Vagina (tissue), 2 donors: ENCODE measurements at regions not wholly inside any gene's neighbourhood (a gene's known extent, or its start where the extent isn't known, plus 50 kb on each side); places are given as distances from the start of the nearest gene placed in this dataset.
"Not testable (repeated sequence)": the region's sequence is repeated elsewhere in the genome, so short reads cannot be mapped to it uniquely, and the experiment has no call there.

ENCODE experiments used
- DNase-seq, 2 donors: peaks; one replicate each; pipeline ENCODE4 v3.0.0-alpha.2; 2017; ENCODE audit errors: extremely low spot score in 2 of 2
- H3K27ac ChIP-seq: fragments of 200-600 bp; sonication (generic); one replicate; pipeline ENCODE4 v1.5.1; 2019
- H3K27me3 ChIP-seq: fragments of 200-600 bp; sonication (generic); one replicate; pipeline ENCODE4 v1.5.1; 2019
- H3K36me3 ChIP-seq, 2 donors: fragments of 200-600 bp; sonication (generic); one replicate each; pipeline ENCODE4 v1.5.1; 2017 to 2019
- H3K4me1 ChIP-seq: fragments of 200-600 bp; sonication (generic); one replicate; pipeline ENCODE4 v1.5.1; 2019
- H3K4me3 ChIP-seq, 2 donors: fragments of 200-600 bp; sonication (generic); 1 replicate in 1 of 2; 2 replicates in 1 of 2; pipeline ENCODE4 v1.5.1; 2016 to 2019
- H3K9me3 ChIP-seq: fragments of 200-600 bp; sonication (generic); one replicate; pipeline ENCODE4 v1.5.1; 2019
- CTCF ChIP-seq, 3 experiments: fragments of 450-650 bp in 2 of 3; fragments of 200-600 bp in 1 of 3; sonication (generic) in 1 of 3; IDR thresholded peaks; one replicate each; pipeline ENCODE4 v1.5.1; 2017 to 2019; ENCODE audit warnings: antibody characterized with exemption in 3 of 3, mild to moderate bottlenecking in 2 of 3, moderate library complexity in 2 of 3
- POLR2A ChIP-seq, 2 donors: fragments of 450-650 bp; IDR thresholded peaks; one replicate each; pipeline ENCODE4 v1.6.1; 2017; ENCODE audit warnings: antibody characterized with exemption in 2 of 2, mild to moderate bottlenecking in 2 of 2, moderate library complexity in 2 of 2
- POLR2AphosphoS5 ChIP-seq, 2 donors: sonication (generic); formaldehyde crosslinking; IDR thresholded peaks; one replicate each; pipeline ENCODE4 v1.9.0; 2017; ENCODE audit warnings: antibody characterized with exemption in 2 of 2, mild to moderate bottlenecking in 2 of 2, low read depth in 1 of 2; ENCODE audit not compliant: insufficient read depth in 1 of 2
- intact Hi-C: fragments of 100-400 bp; cut with DNase I; formaldehyde crosslinking; loops from one replicate; pipeline ENCODE4 v1.15.1; 2023

- DNase-seq: no peak
- intact Hi-C loops: loop anchor here (10.0 kb wide), 1 partner anchor 172 kb away; no protein-coding TSS in a partner anchor
- Histone ChIP-seq H3K27ac (no peak overlapping the region), H3K36me3 (no peaks in the 10 kb centered on the region), H3K4me3 (no peak overlapping the region), H3K4me1 (peaks cover 21% of the 10 kb centered on the region), H3K9me3 (no peaks in the 10 kb centered on the region), H3K27me3 (no peaks in the 10 kb centered on the region)
- TF ChIP-seq POLR2AphosphoS5 (IDR thresholded peaks at IDR 0.05; ENCODE audit: insufficient read depth in 1 of 2, low read depth in 1 of 2): no peak
- no peak for TF ChIP-seq POLR2A (IDR thresholded peaks at IDR 0.05)
- TF ChIP-seq CTCF (IDR thresholded peaks at IDR 0.05): no peak
These were observed 93.8 kb upstream of the FGF3 start for GRCh38 chr11:69912911-69913451.

GRCh38 chr11:69913591-69914285, 94.5 kb upstream of the FGF3 start:
- no peaks in the 10 kb centered on the region for H3K36me3 ChIP-seq
- no peak overlapping the region for H3K27ac ChIP-seq
- H3K9me3 ChIP-seq: no peaks in the 10 kb centered on the region
- H3K4me1 ChIP-seq: peaks cover 26% of the 10 kb centered on the region
- DNase-seq: no peak
- no peaks in the 10 kb centered on the region for H3K27me3 ChIP-seq
- TF ChIP-seq POLR2A (IDR thresholded peaks at IDR 0.05): no peak
- no peak for TF ChIP-seq POLR2AphosphoS5 (IDR thresholded peaks at IDR 0.05; ENCODE audit: insufficient read depth in 1 of 2, low read depth in 1 of 2)
- TF ChIP-seq CTCF (IDR thresholded peaks at IDR 0.05): no peak
- no peak overlapping the region for H3K4me3 ChIP-seq
- intact Hi-C loops: loop anchor here (10.0 kb wide), 1 partner anchor 171 kb away; no protein-coding TSS in a partner anchor

GRCh38 chr11:69914286-69915150, 95.3 kb upstream of the FGF3 start:
- H3K4me1 ChIP-seq: peaks cover 30% of the 10 kb centered on the region
- H3K36me3 ChIP-seq: no peaks in the 10 kb centered on the region
- no peaks in the 10 kb centered on the region for H3K9me3 ChIP-seq
- DNase-seq: no peak
- H3K4me3 ChIP-seq: no peak overlapping the region
- H3K27ac ChIP-seq: no peak overlapping the region
- TF ChIP-seq POLR2A (IDR thresholded peaks at IDR 0.05) (no peak), POLR2AphosphoS5 (IDR thresholded peaks at IDR 0.05; ENCODE audit: insufficient read depth in 1 of 2, low read depth in 1 of 2) (no peak), CTCF (IDR thresholded peaks at IDR 0.05) (no peak)
- intact Hi-C loops: loop anchor here (5.0 to 10.0 kb wide), 2 partner anchors 170 to 278 kb away; no protein-coding TSS in a partner anchor
- no peaks in the 10 kb centered on the region for H3K27me3 ChIP-seq

DNA sequence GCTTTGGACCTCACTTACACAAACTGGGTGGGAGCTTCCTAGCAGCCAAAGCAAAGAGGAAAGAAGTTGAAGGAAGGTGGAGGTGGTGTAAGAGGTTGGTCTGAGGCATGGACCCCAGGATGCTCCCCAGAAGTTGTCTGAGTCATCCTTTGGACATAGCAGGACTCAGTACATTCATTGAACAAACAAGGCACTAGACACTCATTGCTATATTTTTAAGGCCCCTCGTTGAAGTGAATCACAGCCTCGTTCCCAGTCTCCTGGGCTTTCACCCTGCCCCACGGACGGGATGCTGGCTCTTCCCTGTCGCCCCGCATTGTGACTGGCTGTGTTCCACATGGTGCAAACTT, 95.9 kb upstream of the FGF3 start:
- no peak for DNase-seq
- Histone ChIP-seq H3K27ac (peak overlapping the region; percentile 36), H3K4me3 (no peak overlapping the region), H3K4me1 (peaks cover 30% of the 10 kb centered on the region), H3K27me3 (no peaks in the 10 kb centered on the region), H3K36me3 (no peaks in the 10 kb centered on the region), H3K9me3 (no peaks in the 10 kb centered on the region)
- intact Hi-C loops: loop anchor here (5.0 to 10.0 kb wide), 2 partner anchors 170 to 277 kb away; no protein-coding TSS in a partner anchor
- TF ChIP-seq POLR2A (IDR thresholded peaks at IDR 0.05): no peak
- no peak for TF ChIP-seq POLR2AphosphoS5 (IDR thresholded peaks at IDR 0.05; ENCODE audit: insufficient read depth in 1 of 2, low read depth in 1 of 2)

GRCh38 chr11:69915501-69916250, 96.5 kb upstream of the FGF3 start:
- no peak for DNase-seq
- H3K27me3 ChIP-seq: no peaks in the 10 kb centered on the region
- H3K36me3 ChIP-seq: no peaks in the 10 kb centered on the region
- intact Hi-C loops: loop anchor here (5.0 to 10.0 kb wide), 2 partner anchors 169 to 277 kb away; no protein-coding TSS in a partner anchor
- peak overlapping the region; percentile 36 for H3K27ac ChIP-seq
- no peaks in the 10 kb centered on the region for H3K9me3 ChIP-seq
- H3K4me3 ChIP-seq: no peak overlapping the region
- peak in 1 of 2 donors; percentile 54 for TF ChIP-seq POLR2AphosphoS5 (IDR thresholded peaks at IDR 0.05; ENCODE audit: insufficient read depth in 1 of 2, low read depth in 1 of 2)
- peak; percentile 17 to 66 (median 42) for TF ChIP-seq CTCF (IDR thresholded peaks at IDR 0.05)
- no peak for TF ChIP-seq POLR2A (IDR thresholded peaks at IDR 0.05)
- peaks cover 30% of the 10 kb centered on the region for H3K4me1 ChIP-seq

DNA sequence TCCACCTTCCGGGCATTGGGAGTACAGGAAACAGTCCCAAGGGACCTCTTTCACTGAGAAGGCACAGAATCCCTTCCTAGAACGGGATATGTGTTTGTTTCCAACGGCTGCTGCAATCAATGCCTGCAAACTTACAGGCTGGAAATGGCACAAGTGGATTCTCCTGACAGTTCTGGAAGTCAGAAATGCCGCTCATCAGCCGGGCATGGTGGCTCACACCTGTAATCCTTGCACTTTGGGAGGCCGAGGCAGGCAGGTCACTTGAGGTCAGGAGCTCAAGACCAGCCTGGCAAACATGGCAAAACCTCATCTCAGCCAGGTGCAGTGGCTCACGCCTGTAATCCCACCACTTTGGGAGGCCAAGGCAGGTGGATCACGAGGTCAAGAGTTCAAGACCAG, 97.0 kb upstream of the FGF3 start:
- peak overlapping the region; percentile 36 for H3K27ac ChIP-seq

More for the DNA sequence above, 97.0 kb upstream of the FGF3 start:
- H3K9me3 ChIP-seq, H3K27me3 ChIP-seq, H3K36me3 ChIP-seq, H3K4me3 ChIP-seq, DNase-seq: not testable (repeated sequence)
- intact Hi-C loops: loop anchor here (5.0 to 10.0 kb wide), 2 partner anchors 169 to 276 kb away; no protein-coding TSS in a partner anchor
- H3K4me1 ChIP-seq: peaks cover 30% of the 10 kb centered on the region
